ENCODE measurements at regions not wholly inside any gene's neighbourhood (a gene's known extent, or its start where the extent isn't known, plus 50 kb on each side); places are given as distances from the start of the nearest gene placed in this dataset.
"Not testable (repeated sequence)": the region's sequence is repeated elsewhere in the genome, so short reads cannot be mapped to it uniquely, and the experiment has no call there.

DNA sequence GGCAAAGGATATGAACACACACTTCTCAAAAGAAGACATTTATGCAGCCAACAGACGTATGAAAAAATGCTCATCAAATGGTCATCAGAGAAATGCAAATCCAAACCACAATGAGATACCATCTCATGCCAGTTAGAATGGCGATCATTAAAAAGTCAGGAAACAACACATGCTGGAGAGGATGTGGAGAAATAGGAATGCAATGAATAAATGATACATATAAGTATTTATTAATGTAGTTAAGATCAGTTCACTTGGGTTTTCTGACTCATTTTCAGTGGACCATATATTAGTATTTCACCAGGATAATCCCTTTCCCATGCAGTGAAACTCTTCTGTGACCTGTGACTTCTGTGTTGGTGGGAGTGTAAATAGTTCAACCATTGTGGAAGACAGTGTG is 110.1 kb downstream of the ATXN3L start:
- TF ChIP-seq, protein P1, sequence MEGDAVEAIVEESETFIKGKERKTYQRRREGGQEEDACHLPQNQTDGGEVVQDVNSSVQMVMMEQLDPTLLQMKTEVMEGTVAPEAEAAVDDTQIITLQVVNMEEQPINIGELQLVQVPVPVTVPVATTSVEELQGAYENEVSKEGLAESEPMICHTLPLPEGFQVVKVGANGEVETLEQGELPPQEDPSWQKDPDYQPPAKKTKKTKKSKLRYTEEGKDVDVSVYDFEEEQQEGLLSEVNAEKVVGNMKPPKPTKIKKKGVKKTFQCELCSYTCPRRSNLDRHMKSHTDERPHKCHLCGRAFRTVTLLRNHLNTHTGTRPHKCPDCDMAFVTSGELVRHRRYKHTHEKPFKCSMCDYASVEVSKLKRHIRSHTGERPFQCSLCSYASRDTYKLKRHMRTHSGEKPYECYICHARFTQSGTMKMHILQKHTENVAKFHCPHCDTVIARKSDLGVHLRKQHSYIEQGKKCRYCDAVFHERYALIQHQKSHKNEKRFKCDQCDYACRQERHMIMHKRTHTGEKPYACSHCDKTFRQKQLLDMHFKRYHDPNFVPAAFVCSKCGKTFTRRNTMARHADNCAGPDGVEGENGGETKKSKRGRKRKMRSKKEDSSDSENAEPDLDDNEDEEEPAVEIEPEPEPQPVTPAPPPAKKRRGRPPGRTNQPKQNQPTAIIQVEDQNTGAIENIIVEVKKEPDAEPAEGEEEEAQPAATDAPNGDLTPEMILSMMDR (conservative IDR thresholded peaks at IDR 0.05; ENCODE audit: low read length): not testable (repeated sequence)
- TF ChIP-seq EZH2phosphoT487 (IDR thresholded peaks at IDR 0.05; ENCODE audit: borderline replicate concordance): not testable (repeated sequence)

Data from Loucy (cell line).